ENCODE measurements at regions not wholly inside any gene's neighbourhood (a gene's known extent, or its start where the extent isn't known, plus 50 kb on each side); places are given as distances from the start of the nearest gene placed in this dataset.
A peak's percentile ranks its signal among the peaks of the same experiment; 100 is the strongest.

- ATAC-seq (no peak), DNase-seq (no peak)
- TF ChIP-seq CTCF (IDR thresholded peaks at IDR 0.05): no peak
- no peak for TF ChIP-seq POLR2A (IDR thresholded peaks at IDR 0.05)
- Histone ChIP-seq H3K27me3 (no peaks in the 10 kb centered on the region), H3K27ac (no peak overlapping the region), H3K4me3 (no peak overlapping the region), H3K4me1 (peaks cover 0 to 5% (median 0%) of the 10 kb centered on the region in 4 donors), H3K9me3 (no peaks in the 10 kb centered on the region), H3K36me3 (no peaks in the 10 kb centered on the region)
- WGBS (ENCODE audit: insufficient coverage, low coverage, low lambda C conversion rate, missing lambda C conversion rate): 89% methylated on average over 1 of the region's 1 CpG
- intact Hi-C loops (cut with DNase I): no loop called here
Measured at GRCh38 chr4:32460972-32461371, 1740.8 kb downstream of the PCDH7 start.

GRCh38 chr4:32462944-32463343, 1742.8 kb downstream of the PCDH7 start:
- Histone ChIP-seq H3K27me3 (no peaks in the 10 kb centered on the region), H3K4me1 (peaks cover 0 to 5% (median 0%) of the 10 kb centered on the region in 4 donors), H3K9me3 (no peaks in the 10 kb centered on the region), H3K4me3 (no peak overlapping the region), H3K36me3 (no peaks in the 10 kb centered on the region), H3K27ac (no peak overlapping the region)
- ATAC-seq (peak; percentile 73 to 87 (median 82)), DNase-seq (no peak)
- TF ChIP-seq POLR2A (IDR thresholded peaks at IDR 0.05) (no peak), CTCF (IDR thresholded peaks at IDR 0.05) (peak; percentile 56 to 80 (median 70))
- intact Hi-C loops (cut with DNase I): no loop called here
- 27% methylated on average over 1 of the region's 1 CpG for WGBS (ENCODE audit: insufficient coverage, low coverage, low lambda C conversion rate, missing lambda C conversion rate)

- intact Hi-C loops (cut with DNase I): no loop called here
- no peak for DNase-seq
- Histone ChIP-seq H3K36me3 (no peaks in the 10 kb centered on the region), H3K27ac (no peak overlapping the region), H3K4me3 (no peak overlapping the region), H3K4me1 (peaks cover 0 to 7% (median 0%) of the 10 kb centered on the region in 4 donors), H3K9me3 (no peaks in the 10 kb centered on the region), H3K27me3 (no peaks in the 10 kb centered on the region)
- TF ChIP-seq CTCF (IDR thresholded peaks at IDR 0.05) (no peak), POLR2A (IDR thresholded peaks at IDR 0.05) (no peak)
- peak in 3 of 4 donors; percentile 24 to 61 (median 55) for ATAC-seq
- WGBS (ENCODE audit: insufficient coverage, low coverage, low lambda C conversion rate, missing lambda C conversion rate): 23% methylated on average over 1 of the region's 1 CpG
Measured at GRCh38 chr4:32470087-32470585, 1750.0 kb downstream of the PCDH7 start.

GRCh38 chr4:32472918-32473317, 1752.7 kb downstream of the PCDH7 start:
- peaks cover 0 to 9% (median 0%) of the 10 kb centered on the region in 4 donors for H3K4me1 ChIP-seq
- no peak overlapping the region for H3K27ac ChIP-seq
- DNase-seq: no peak
- H3K9me3 ChIP-seq: no peaks in the 10 kb centered on the region
- intact Hi-C loops (cut with DNase I): no loop called here
- H3K36me3 ChIP-seq: no peaks in the 10 kb centered on the region
- no peak for TF ChIP-seq CTCF (IDR thresholded peaks at IDR 0.05)
- TF ChIP-seq POLR2A (IDR thresholded peaks at IDR 0.05): no peak
- 100% methylated on average over 1 of the region's 2 CpGs for WGBS (ENCODE audit: insufficient coverage, low coverage, low lambda C conversion rate, missing lambda C conversion rate)
- no peak overlapping the region for H3K4me3 ChIP-seq
- H3K27me3 ChIP-seq: no peaks in the 10 kb centered on the region
- ATAC-seq: no peak

- ATAC-seq (peak; percentile 98 to 99 (median 98)), DNase-seq (peak in 1 of 3 donors; percentile 46)
- H3K4me1 ChIP-seq: peaks cover 0 to 9% (median 0%) of the 10 kb centered on the region in 4 donors
- TF ChIP-seq CTCF (IDR thresholded peaks at IDR 0.05): no peak
- no peak for TF ChIP-seq POLR2A (IDR thresholded peaks at IDR 0.05)
- peak overlapping the region in 2 of 3 donors; percentile 34 to 65 for H3K27ac ChIP-seq
- no peaks in the 10 kb centered on the region for H3K36me3 ChIP-seq
- 48% methylated on average over 7 of the region's 7 CpGs for WGBS (ENCODE audit: insufficient coverage, low coverage, low lambda C conversion rate, missing lambda C conversion rate)
- H3K4me3 ChIP-seq: no peak overlapping the region
- no peaks in the 10 kb centered on the region for H3K27me3 ChIP-seq
- H3K9me3 ChIP-seq: no peaks in the 10 kb centered on the region
- intact Hi-C loops (cut with DNase I): no loop called here
Measured at GRCh38 chr4:32475710-32476109, 1755.5 kb downstream of the PCDH7 start.

Data from right lobe of liver (tissue), 6 donors.